KG1 (cell line): ENCODE measurements at regions not wholly inside any gene's neighbourhood (a gene's known extent, or its start where the extent isn't known, plus 50 kb on each side); places are given as distances from the start of the nearest gene placed in this dataset.

Experiments used
- DNase-seq: peaks from one replicate; lab custom pipeline; 2025; lab: John Stamatoyannopoulos, UW

DNA sequence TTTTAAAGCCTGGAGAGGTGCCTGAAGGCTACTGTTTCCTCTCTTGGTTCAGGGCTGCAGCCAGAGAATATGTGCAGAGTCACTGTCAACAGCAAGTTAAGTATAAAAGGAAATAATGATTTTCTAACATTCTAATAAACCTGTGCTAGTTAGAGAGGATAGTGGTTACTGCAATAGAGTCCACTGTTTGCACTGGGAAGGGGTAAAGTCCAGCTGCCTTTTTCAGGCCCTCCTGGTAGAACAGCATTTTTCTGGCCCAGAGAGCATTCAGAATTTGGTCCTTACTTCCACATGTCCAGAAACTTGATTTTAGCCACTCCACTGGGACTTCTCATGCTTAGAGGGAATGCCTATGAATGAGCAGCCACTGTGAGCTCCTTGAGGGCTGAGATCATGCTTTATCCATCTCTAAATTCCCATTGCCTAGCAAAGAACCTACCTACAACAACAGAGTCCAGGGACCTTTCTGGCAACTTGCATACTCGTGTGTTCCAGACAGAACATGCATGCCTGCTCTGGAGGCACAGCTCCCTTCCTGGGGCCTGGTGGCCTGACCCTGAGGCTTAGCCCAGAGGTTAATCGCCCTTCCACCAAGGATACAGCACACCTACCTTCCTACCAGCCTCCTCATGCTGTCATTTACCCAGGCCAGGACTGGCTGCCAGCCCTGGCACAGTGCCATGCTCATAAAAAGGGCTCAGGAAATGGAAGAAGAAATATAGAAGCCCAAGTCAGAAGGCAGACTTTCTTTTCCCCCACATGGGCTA, 50.3 kb upstream of the ATP13A3 start:
- peak; percentile 8 for DNase-seq
